Inferior parietal cortex (tissue), 1 donor: ENCODE measurements at regions not wholly inside any gene's neighbourhood (a gene's known extent, or its start where the extent isn't known, plus 50 kb on each side); places are given as distances from the start of the nearest gene placed in this dataset.

Source experiments
- DNase-seq: peaks from one replicate; pipeline ENCODE4 v3.0.0-alpha.2; 2016; ENCODE audit errors: extremely low spot score

GRCh38 chr2:53259395-53260009 is 508.1 kb upstream of the CHAC2 start:
- DNase-seq: no peak

GRCh38 chr2:53257287-53257686 is 510.3 kb upstream of the CHAC2 start:
- DNase-seq: no peak

DNA sequence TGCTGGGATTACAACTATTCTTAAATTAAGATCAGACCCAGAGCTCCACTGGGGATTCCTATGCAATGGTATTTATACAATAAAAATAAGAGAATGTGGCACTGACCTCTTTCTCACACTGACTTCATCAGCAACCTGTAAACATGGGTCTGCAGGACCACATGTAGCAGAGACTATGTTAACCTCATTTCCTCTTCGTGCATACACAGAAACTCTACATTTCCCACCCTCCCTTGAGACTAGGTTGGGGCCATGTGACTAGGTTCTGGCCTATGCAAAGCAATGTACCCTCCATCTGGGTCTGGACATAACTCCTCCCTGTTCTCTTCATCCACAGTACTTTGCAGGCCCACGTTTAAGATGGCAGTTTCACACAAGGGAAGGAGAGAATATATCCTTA is 514.4 kb upstream of the CHAC2 start:
- no peak for DNase-seq

- DNase-seq: no peak
Measured at GRCh38 chr2:53252115-53252514, 515.5 kb upstream of the CHAC2 start.

GRCh38 chr2:53247956-53248735 is 519.5 kb upstream of the CHAC2 start:
- no peak for DNase-seq

- no peak for DNase-seq
Measured at GRCh38 chr2:53243430-53243829, 524.2 kb upstream of the CHAC2 start.

- DNase-seq: no peak
Measured at GRCh38 chr2:53242090-53242489, 525.5 kb upstream of the CHAC2 start.

DNA sequence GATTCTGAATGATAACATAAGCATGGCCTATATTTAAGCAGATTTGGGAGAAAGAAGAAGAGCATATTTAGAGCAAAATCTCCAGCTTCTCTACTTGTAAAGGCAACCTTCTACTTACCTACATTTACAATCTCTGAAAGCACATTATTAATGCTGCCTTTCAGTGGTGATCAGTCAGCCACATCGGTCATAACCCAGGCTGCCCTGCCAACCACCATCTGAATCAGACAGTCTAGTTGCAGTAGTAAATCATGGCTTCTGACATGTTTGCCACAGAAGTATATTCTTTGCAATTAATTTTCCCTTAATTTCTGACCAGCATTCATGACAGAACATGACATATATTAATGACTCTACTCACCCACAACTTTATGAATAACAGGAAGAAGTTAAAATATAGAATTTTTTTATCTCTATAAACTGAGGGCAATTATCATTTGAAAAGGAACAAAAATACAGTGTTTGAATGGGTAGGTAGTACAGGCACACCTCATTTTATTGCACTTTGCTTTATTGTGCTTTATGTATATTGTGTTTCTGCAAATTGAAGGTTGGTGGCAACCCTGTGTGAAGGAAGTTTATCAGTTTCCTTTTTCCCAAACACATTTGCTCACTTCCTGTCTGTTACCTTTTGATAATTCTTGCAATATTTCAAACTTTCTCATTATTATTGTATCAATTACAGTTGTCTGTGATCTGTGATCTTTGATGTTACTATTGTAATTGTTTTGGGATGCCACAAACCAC is 531.6 kb upstream of the CHAC2 start:
- no peak for DNase-seq

- DNase-seq: no peak
Measured at GRCh38 chr2:53234548-53234903, 533.1 kb upstream of the CHAC2 start.

GRCh38 chr2:53233759-53234547 is 533.7 kb upstream of the CHAC2 start:
- DNase-seq: no peak

DNA sequence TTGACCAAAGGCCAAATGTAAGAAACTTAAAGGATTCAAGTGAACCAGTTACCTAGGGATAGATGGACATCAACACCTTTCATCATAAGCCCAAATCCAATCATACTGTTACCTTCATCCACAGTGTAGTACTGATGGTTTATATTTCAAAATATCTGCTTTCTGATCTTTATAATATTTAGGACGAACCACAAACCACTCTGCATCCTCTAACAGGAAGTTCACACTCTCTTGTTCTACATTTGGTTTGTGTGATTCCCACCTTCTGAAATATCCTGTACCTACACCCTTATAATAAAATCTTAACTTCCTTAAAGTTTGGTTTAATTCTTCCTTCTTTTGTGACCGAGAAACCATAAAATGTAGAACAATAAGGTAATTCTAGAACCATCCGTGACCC is 535.7 kb upstream of the CHAC2 start:
- DNase-seq: no peak

DNA sequence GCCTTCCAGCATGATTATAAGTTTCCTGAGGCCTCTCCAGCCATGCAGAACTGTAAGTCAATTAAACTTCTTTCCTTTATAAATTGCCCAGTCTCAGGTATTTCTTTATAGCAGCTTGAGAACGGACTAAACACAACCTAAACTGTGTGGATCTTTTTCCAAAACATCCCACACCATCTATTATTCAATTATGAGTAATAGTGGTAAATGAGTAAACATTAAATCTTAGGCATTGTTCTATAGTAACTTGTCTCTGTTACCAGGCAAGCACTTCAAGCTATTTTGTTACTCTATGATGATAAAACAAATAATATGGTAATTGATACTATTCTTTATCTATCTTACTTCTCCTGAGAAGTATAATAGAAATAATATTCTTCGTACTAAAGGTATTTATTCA is 536.9 kb upstream of the CHAC2 start:
- DNase-seq: no peak

- DNase-seq: no peak
Measured at GRCh38 chr2:53227535-53227934, 540.1 kb upstream of the CHAC2 start.

- DNase-seq: no peak
Measured at GRCh38 chr2:53220969-53221368, 546.6 kb upstream of the CHAC2 start.

- DNase-seq: no peak
Measured at GRCh38 chr2:53217250-53217649, 550.4 kb upstream of the CHAC2 start.

- DNase-seq: no peak
Measured at GRCh38 chr2:53216805-53217204, 550.8 kb upstream of the CHAC2 start.

GRCh38 chr2:53212576-53212975 is 555.0 kb upstream of the CHAC2 start:
- DNase-seq: no peak

GRCh38 chr2:53211201-53211774 is 556.3 kb upstream of the CHAC2 start:
- no peak for DNase-seq

DNA sequence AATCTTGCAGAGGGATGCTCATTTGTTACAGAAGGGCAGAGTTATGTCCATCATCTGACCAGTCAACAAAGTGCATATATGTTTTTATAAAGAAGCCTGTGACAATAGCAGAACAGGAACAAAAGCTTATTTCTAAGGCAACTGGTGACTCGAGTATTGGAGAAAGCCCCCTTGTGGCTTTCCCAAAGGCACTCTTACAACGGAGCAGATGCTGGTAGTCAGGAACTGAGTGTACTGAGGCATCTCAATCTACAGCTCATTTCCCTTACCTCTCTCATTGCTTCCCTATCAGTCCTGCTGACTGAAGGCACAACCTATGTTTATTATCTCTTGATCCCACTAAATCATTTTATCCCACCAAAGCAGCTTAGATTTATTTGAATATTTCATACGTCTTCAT is 557.1 kb upstream of the CHAC2 start:
- no peak for DNase-seq

DNA sequence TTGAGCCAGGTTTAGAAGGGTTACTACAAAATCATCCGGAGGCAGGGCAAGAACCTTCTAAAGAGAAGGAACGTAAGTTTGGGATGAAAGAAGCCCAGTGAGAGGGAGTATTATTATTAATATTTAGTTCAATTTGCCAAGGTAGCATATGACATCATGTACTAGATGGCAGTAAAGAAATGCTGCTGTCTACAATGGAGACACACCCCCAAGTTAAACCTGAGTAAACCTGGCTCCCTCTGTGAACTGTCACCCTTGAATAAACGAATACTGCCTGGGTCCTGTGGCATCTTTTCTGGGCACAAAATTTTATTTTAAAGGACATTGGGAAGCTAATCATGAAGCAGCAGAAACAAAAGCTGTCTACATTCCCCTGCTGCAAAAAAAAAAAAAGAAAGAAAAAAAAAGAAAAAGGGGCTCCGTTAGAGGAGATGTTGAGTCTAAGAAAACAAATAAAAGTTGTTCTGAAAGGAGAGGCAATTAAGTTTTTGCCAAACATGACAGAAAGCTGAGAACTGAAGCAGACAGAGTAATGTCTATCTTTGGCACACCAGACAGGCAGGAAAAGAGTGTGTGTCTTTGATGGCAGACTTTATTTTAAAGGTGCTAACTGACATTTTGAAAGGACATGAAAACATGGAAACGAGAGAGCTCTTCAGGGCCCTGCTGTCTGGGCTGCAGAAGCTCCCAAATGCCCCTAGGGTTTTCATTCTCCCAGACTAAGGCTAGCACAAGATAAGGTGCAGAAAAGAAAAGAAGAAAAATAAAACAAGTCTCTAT is 557.7 kb upstream of the CHAC2 start:
- DNase-seq: no peak

DNA sequence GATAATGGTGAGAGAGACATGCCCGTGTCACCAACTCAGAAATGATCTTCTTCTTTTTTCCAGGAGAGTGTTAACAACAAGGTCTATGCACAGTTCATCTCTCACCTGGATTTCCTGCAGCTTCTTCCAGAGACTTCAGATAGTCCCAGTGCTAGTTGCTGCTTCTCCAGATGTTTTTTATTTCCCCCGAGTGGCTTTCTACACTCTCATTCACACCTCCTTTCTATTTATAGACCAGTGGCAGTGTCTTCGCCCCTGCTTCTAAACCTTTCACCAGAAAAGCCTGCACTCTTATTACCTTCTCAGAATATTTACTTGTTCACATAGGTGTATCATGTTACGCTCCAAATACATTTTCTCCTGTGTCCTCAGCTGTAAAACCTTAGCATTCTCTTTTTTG is 558.8 kb upstream of the CHAC2 start:
- DNase-seq: no peak
